OCI-LY3 (cell line): ENCODE measurements at regions not wholly inside any gene's neighbourhood (a gene's known extent, or its start where the extent isn't known, plus 50 kb on each side); places are given as distances from the start of the nearest gene placed in this dataset.

Source experiments
- H2AFZ ChIP-seq: fragments of 200-600, 300-600 bp; shearing (Covaris generic); 2 replicates; pipeline ENCODE4 v1.6.0; 2014; ENCODE audit warnings: antibody characterized with exemption, low read depth, low read length
- H3K27ac ChIP-seq: fragments of 200-600, 300-600 bp; sonication (generic); 2 replicates; pipeline ENCODE4 v1.5.1; 2014; ENCODE audit warnings: mild to moderate bottlenecking, low read length, moderate library complexity, mixed read lengths
- H3K27me3 ChIP-seq: fragments of 200-600, 300-600 bp; sonication (generic); 2 replicates; pipeline ENCODE4 v1.6.1; 2014; ENCODE audit warnings: low read depth, low read length, mixed read lengths
- H3K36me3 ChIP-seq: fragments of 200-600, 300-600 bp; sonication (generic); replicated peaks from 2 replicates; pipeline ENCODE3; 2014; ENCODE audit warnings: low read depth, low read length, mixed read lengths
- H3K4me1 ChIP-seq: fragments of 300-600, 200-600 bp; sonication (generic); 2 replicates; pipeline ENCODE4 v1.6.1; 2014; ENCODE audit warnings: low read length, mixed read lengths
- H3K4me2 ChIP-seq: fragments of 200-600, 300-600 bp; sonication (generic); 2 replicates; pipeline ENCODE4 v1.6.1; 2014; ENCODE audit warnings: low read length, mixed read lengths
- H3K4me3 ChIP-seq: fragments of 300-600, 200-600 bp; sonication (generic); 2 replicates; pipeline ENCODE4 v1.5.1; 2014; ENCODE audit warnings: antibody characterized with exemption, mild to moderate bottlenecking, low read length, moderate library complexity
- H3K79me2 ChIP-seq: fragments of 300-600, 200-600 bp; shearing (Covaris generic); 2 replicates; pipeline ENCODE4 v1.6.1; 2014; ENCODE audit warnings: mild to moderate bottlenecking, low read length, mixed read lengths
- H3K9ac ChIP-seq: fragments of 300-600, 200-600 bp; shearing (Covaris generic); 2 replicates; pipeline ENCODE4 v1.6.0; 2014; ENCODE audit warnings: mild to moderate bottlenecking, low read length, moderate library complexity
- H3K9me3 ChIP-seq: fragments of 200-600, 300-600 bp; shearing (Covaris generic); 2 replicates; pipeline ENCODE4 v1.6.1; 2014; ENCODE audit warnings: low read length, mixed read lengths; ENCODE audit not compliant: insufficient read depth
- H4K20me1 ChIP-seq: fragments of 200-600, 300-600 bp; sonication (generic); 2 replicates; pipeline ENCODE4 v1.6.1; 2016; ENCODE audit warnings: low read length, mixed read lengths; ENCODE audit not compliant: insufficient read depth
- CTCF ChIP-seq: fragments of 200-600, 300-600 bp; sonication (generic); IDR thresholded peaks from 2 replicates; pipeline ENCODE4 v1.5.1; 2014; ENCODE audit warnings: antibody characterized with exemption, low read length, low read depth
- EZH2phosphoT487 ChIP-seq: fragments of 200-600 bp; shearing (Covaris generic); IDR thresholded peaks from 2 replicates; pipeline ENCODE4 v1.6.1; 2018; ENCODE audit warnings: antibody characterized with exemption, mixed run types, low read depth

DNA sequence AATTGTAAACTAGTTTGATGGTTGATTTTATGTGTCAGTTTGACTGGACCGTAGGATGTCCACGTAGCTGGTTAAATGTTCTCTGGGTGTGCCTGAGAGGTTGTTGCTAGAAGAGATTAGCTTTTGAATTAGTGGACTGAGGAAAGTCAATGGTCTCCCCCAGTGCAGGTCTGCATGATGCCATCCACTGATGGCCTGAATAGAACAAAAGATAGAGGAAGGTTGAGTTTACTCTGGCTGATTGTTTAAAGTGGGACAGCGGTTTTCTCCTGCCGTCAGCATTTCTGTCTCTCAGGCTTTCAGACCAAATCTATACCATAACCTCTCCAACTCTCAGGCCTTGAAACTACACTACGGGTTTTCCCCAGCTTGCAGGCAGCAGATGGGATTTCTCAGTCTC, 899.2 kb upstream of the WWC1 start:
- no peak overlapping the region for H3K4me3 ChIP-seq
- no peaks in the 10 kb centered on the region for H3K36me3 ChIP-seq
- H3K79me2 ChIP-seq = no peaks in the 10 kb centered on the region
- H4K20me1 ChIP-seq = no peaks in the 10 kb centered on the region
- H3K4me1 ChIP-seq = no peaks in the 10 kb centered on the region
- H2AFZ ChIP-seq = no peak overlapping the region
- no peaks in the 10 kb centered on the region for H3K27me3 ChIP-seq
- H3K4me2 ChIP-seq = no peak overlapping the region
- TF ChIP-seq CTCF (no peak), EZH2phosphoT487 (no peak)
- H3K9ac ChIP-seq = no peak overlapping the region
- no peak overlapping the region for H3K27ac ChIP-seq
- H3K9me3 ChIP-seq = no peaks in the 10 kb centered on the region

DNA sequence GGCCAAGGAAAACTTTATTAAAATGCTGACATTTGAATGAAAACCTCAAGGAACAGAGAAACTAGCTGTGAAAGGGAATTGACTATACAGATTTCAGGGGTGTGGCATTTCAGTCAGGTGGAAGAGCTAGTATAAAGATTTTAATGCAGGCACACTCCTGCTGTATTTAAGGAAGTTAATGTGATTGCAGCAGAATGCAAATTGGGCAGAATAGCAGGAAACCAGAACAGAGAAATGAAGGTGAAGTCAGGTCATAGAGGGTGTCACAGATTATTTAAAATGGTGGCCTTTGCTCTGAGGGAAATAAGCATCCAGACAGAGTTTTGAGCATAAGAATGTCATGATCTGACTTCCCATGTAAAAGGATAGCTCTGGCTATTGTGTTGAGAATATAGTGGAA, 898.1 kb upstream of the WWC1 start:
- no peaks in the 10 kb centered on the region for H3K4me1 ChIP-seq
- no peaks in the 10 kb centered on the region for H3K79me2 ChIP-seq
- no peaks in the 10 kb centered on the region for H3K27me3 ChIP-seq
- no peaks in the 10 kb centered on the region for H3K36me3 ChIP-seq
- no peak overlapping the region for H3K4me2 ChIP-seq
- H3K27ac ChIP-seq = no peak overlapping the region
- H2AFZ ChIP-seq = no peak overlapping the region
- TF ChIP-seq CTCF (no peak), EZH2phosphoT487 (no peak)
- H3K4me3 ChIP-seq = no peak overlapping the region
- H3K9ac ChIP-seq = no peak overlapping the region
- no peaks in the 10 kb centered on the region for H4K20me1 ChIP-seq
- no peaks in the 10 kb centered on the region for H3K9me3 ChIP-seq

DNA sequence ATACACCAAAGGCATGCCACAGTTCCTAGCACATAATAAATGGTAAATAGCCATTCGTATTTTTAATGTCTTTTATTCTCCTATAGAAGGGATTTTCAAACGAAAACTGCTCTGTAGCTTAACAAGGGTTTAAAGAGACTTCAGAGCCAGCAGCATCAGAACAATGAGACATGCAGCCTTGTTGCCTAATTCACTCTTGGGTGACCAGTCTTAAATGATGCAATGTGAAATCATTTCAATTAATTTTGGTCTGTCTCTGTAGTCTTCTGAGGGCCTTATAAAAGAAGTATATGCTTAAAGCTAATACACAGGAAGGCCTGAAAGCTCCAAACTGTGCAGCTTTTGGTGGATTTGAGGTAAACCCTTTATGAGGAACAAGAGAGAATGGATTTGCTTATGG, 888.8 kb upstream of the WWC1 start:
- TF ChIP-seq EZH2phosphoT487 (no peak), CTCF (no peak)
- Histone ChIP-seq H3K9ac (no peak overlapping the region), H3K36me3 (no peaks in the 10 kb centered on the region), H3K9me3 (no peaks in the 10 kb centered on the region), H3K4me1 (no peaks in the 10 kb centered on the region), H3K4me3 (no peak overlapping the region), H3K79me2 (no peaks in the 10 kb centered on the region), H3K27me3 (no peaks in the 10 kb centered on the region), H4K20me1 (no peaks in the 10 kb centered on the region), H2AFZ (no peak overlapping the region), H3K4me2 (no peak overlapping the region), H3K27ac (no peak overlapping the region)

GRCh38 chr5:167406513-167406912, 884.9 kb upstream of the WWC1 start:
- H3K27me3 ChIP-seq = no peaks in the 10 kb centered on the region
- no peak overlapping the region for H3K4me2 ChIP-seq
- no peak overlapping the region for H3K27ac ChIP-seq
- no peak overlapping the region for H3K9ac ChIP-seq
- no peaks in the 10 kb centered on the region for H3K9me3 ChIP-seq
- no peak overlapping the region for H3K4me3 ChIP-seq
- H3K36me3 ChIP-seq = no peaks in the 10 kb centered on the region
- H4K20me1 ChIP-seq = no peaks in the 10 kb centered on the region
- TF ChIP-seq EZH2phosphoT487 = no peak
- TF ChIP-seq CTCF = no peak
- no peak overlapping the region for H2AFZ ChIP-seq
- H3K4me1 ChIP-seq = no peaks in the 10 kb centered on the region
- H3K79me2 ChIP-seq = no peaks in the 10 kb centered on the region
